Adipose tissue (tissue), 3 donors: ENCODE measurements at regions not wholly inside any gene's neighbourhood (a gene's known extent, or its start where the extent isn't known, plus 50 kb on each side); places are given as distances from the start of the nearest gene placed in this dataset.

ENCODE experiments used
- H3K27ac ChIP-seq: one replicate; pipeline ENCODE4 v1.5.1; 2013; ENCODE audit warnings: low read depth, low read length
- WGBS, 3 donors: extraction: QIAGEN DNeasy Blood & Tissue Kit; methylation state at CpG; one replicate each; pipeline ENCODE4 v1.1.7; 2013; 5-methylcytosine and 5-hydroxymethylcytosine counted together
- donor health status: healthy with polysubstance abuse.
- donor health status: Bipolar disorder and iron deficiency.
- donor health status: healthy.

- H3K27ac ChIP-seq, result no peak overlapping the region
- 87 to 92% (median 88%) methylated on average over 6 of the region's 6 CpGs for WGBS, 3 donors
These were observed 502.0 kb downstream of the QKI start for GRCh38 chr6:163916315-163917081.

GRCh38 chr6:163915131-163915530 is 500.6 kb downstream of the QKI start:
- H3K27ac ChIP-seq, result no peak overlapping the region
- 70 to 91% (median 83%) methylated on average over 8 of the region's 8 CpGs for WGBS, 3 donors

GRCh38 chr6:163913045-163913444 is 498.5 kb downstream of the QKI start:
- H3K27ac ChIP-seq, result no peak overlapping the region
- WGBS, 3 donors, result 78 to 87% (median 83%) methylated on average over 9 of the region's 9 CpGs

- no peak overlapping the region for H3K27ac ChIP-seq
- WGBS, 3 donors, result 67 to 90% (median 90%) methylated on average over 8 of the region's 8 CpGs
These were observed 491.6 kb downstream of the QKI start for GRCh38 chr6:163906006-163906710.

- WGBS, 3 donors, result 50 to 61% (median 59%) methylated on average over 7 of the region's 7 CpGs
- H3K27ac ChIP-seq, result no peak overlapping the region
These were observed 489.7 kb downstream of the QKI start for GRCh38 chr6:163904186-163904585.

GRCh38 chr6:163903541-163903940 is 489.0 kb downstream of the QKI start:
- WGBS, 3 donors, result 75 to 89% (median 85%) methylated on average over 8 of the region's 8 CpGs
- no peak overlapping the region for H3K27ac ChIP-seq

GRCh38 chr6:163902993-163903392 is 488.5 kb downstream of the QKI start:
- 85 to 92% (median 92%) methylated on average over 8 of the region's 8 CpGs for WGBS, 3 donors
- H3K27ac ChIP-seq, result no peak overlapping the region

GRCh38 chr6:163901681-163902080 is 487.2 kb downstream of the QKI start:
- 92 to 94% (median 93%) methylated on average over 5 of the region's 5 CpGs for WGBS, 3 donors
- no peak overlapping the region for H3K27ac ChIP-seq

- 67 to 90% (median 84%) methylated on average over 4 of the region's 4 CpGs for WGBS, 3 donors
- no peak overlapping the region for H3K27ac ChIP-seq
These were observed 486.1 kb downstream of the QKI start for GRCh38 chr6:163900570-163900969.

GRCh38 chr6:163897669-163898068 is 483.2 kb downstream of the QKI start:
- no peak overlapping the region for H3K27ac ChIP-seq
- 77 to 90% (median 87%) methylated on average over 4 of the region's 4 CpGs for WGBS, 3 donors

GRCh38 chr6:163897030-163897429 is 482.5 kb downstream of the QKI start:
- H3K27ac ChIP-seq, result no peak overlapping the region
- 79 to 82% (median 80%) methylated on average over 8 of the region's 8 CpGs for WGBS, 3 donors

GRCh38 chr6:163895162-163895561 is 480.6 kb downstream of the QKI start:
- H3K27ac ChIP-seq, result no peak overlapping the region

- no peak overlapping the region for H3K27ac ChIP-seq
- 70 to 91% (median 91%) methylated on average over 4 of the region's 4 CpGs for WGBS, 3 donors
These were observed 479.2 kb downstream of the QKI start for GRCh38 chr6:163893609-163894189.

- no peak overlapping the region for H3K27ac ChIP-seq
- WGBS, 3 donors, result 82 to 90% (median 89%) methylated on average over 12 of the region's 12 CpGs
These were observed 478.5 kb downstream of the QKI start for GRCh38 chr6:163892824-163893561.

- no peak overlapping the region for H3K27ac ChIP-seq
- 78 to 88% (median 86%) methylated on average over 3 of the region's 3 CpGs for WGBS, 3 donors
These were observed 475.5 kb downstream of the QKI start for GRCh38 chr6:163889904-163890514.

- H3K27ac ChIP-seq, result no peak overlapping the region
- WGBS, 3 donors, result 81 to 90% (median 88%) methylated on average over 2 of the region's 2 CpGs
These were observed 473.7 kb downstream of the QKI start for GRCh38 chr6:163888030-163888819.

GRCh38 chr6:163886428-163886827 is 471.9 kb downstream of the QKI start:
- WGBS, 3 donors, result 75 to 91% (median 78%) methylated on average over 1 of the region's 1 CpG

GRCh38 chr6:163883984-163884383 is 469.5 kb downstream of the QKI start:
- H3K27ac ChIP-seq, result no peak overlapping the region
- 85 to 90% (median 85%) methylated on average over 3 of the region's 3 CpGs for WGBS, 3 donors

More at GRCh38 chr6:163886428-163886827, 471.9 kb downstream of the QKI start:
- H3K27ac ChIP-seq, result no peak overlapping the region
